T-helper 22 cell (primary cell): ENCODE measurements at regions not wholly inside any gene's neighbourhood (a gene's known extent, or its start where the extent isn't known, plus 50 kb on each side); places are given as distances from the start of the nearest gene placed in this dataset.
"Not testable (repeated sequence)": the region's sequence is repeated elsewhere in the genome, so short reads cannot be mapped to it uniquely, and the experiment has no call there.

Experiments used
- DNase-seq: peaks from one replicate; pipeline ENCODE4 v3.0.0-alpha.2; 2020; ENCODE audit warnings: low read depth

DNA sequence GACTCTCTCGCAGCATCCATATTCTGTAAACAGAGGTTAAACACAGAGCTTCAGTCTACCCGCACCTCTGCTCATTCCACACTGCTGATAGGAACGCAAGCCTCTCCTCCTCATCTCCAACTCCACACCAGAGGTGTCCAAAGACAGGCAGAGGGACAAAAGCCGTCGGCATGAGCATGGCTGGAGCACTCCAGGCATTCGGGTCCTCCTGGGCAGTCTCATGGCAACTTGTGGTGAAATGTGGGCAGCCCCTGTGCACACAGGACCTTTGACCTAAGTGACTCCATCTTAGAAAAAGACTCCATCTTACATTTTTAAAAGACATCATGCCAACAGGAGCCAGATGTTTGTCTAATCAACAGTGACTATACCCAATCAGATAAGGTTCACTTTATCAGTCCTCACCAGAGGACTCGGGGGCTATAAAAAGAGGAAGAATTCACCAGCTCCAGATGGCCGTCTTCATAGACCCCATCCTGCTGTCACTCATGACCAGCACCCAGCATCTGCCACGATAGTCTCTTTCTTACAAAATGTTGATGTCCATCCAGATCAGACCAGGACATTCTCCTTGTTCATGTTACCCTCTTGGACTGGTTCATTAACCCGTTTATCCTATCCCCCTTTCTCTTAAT lies 304.4 kb downstream of the ANAPC1 start:
- not testable (repeated sequence) for DNase-seq

DNA sequence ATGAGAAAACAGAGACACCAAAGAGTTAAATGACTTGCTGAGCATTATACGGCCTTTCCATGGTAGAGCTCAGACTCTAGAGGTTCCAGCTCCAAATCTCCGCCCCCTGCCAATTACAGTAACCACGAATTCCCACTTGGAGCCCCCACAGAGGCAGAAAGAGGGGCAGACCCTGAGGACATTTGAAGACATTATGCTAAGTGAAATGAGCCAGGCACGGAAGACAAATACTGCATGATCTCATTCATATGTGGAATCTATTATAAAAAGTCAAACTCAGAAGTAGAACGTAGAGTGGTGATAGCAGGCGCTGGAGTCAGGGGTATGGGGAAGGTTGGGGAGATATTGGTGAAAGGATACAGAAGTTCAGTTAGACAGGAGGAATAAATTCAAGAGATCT lies 303.4 kb downstream of the ANAPC1 start:
- not testable (repeated sequence) for DNase-seq

DNA sequence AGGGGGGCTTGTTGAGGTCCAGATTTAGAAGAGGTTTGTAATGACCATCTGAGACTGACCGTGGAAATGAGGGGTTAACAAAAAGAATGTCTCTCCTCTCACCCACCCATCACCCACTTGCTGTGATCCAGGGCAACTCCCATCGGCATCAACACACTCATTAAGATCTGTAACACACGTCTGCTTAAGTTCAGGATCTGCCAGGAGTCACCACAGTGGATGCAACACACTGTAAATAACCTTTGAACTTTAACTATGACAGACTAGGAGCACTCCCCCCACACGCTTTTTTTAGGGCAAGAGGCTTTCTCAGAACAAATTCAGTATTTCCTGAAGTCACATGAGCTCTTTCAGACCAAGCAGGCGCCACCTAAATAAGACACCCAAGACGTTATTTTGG lies 301.9 kb downstream of the ANAPC1 start:
- not testable (repeated sequence) for DNase-seq

DNA sequence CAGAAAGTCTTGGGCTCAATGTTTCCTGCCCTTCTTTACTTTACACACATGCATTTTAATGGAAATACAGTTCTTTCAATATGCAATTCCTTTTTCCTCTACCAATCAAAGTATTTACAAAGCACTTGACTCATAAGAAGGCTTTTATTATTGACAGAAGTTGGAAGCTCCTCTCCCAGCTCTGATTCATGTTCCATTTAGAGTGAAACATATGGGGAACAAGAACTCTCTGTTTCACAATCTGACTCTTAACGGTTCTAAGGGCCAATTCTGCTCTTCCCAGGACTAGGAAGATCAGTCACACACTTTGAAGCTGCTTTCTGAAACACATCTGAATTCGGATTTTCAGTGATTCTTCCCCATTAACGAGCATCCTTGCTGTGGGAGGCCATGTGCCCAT lies 300.5 kb downstream of the ANAPC1 start:
- not testable (repeated sequence) for DNase-seq

DNA sequence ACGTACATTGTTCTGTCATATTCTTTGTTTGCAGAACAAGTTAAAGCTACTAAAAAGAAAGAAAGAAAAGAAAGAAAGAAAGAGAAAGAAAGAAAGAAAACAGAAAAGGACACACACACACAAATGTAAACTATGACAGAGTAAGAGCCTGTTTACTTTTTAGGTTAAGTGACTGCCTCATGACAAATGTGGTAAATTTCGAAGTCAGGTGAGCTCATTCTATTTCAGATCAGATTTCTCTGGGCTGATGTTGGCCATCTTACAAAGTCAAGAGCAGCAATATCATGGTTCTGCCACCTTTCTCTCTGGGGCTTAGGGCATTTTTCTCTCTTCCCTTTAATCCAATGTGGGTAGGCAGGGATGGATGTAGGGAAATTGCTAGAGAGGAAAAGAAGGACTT lies 299.5 kb downstream of the ANAPC1 start:
- not testable (repeated sequence) for DNase-seq

DNA sequence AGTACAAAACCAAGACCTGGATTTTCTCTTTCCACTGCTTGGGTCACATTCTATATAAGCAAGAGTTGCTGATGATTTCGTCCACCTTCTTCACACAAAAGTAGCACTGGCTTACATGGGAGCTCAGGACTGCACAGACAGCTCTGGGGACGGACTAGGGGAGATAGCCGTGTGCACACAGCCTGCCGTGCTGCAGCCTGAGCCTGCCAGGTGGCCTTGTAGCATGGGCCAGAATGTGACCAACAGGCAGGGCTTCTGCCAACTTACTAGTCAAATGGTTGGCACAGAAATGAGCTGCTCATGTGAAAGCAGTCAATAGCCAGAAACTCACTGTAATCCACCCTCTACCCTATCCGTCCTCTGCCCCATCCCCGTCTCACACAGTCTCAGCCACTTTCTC lies 299.0 kb downstream of the ANAPC1 start:
- DNase-seq = not testable (repeated sequence)

DNA sequence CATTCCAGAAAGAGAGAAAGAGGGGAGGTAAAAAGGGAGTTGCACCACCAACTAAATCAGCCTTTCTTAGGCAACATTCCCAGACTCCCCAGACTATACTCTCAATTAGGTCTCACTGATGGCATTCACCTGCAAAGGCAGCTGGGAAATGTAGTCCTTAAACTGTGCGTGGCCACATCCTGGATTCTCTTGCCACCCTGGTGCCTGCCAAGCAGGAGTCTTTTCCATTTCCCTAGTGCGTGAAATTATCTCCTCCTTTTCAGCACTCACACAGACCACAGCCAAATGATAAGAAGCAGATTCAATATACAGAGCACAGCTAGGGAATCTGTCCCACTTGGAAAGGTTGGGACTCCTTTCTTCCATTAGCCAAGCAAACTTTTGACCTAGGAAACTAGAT lies 298.0 kb downstream of the ANAPC1 start:
- not testable (repeated sequence) for DNase-seq

DNA sequence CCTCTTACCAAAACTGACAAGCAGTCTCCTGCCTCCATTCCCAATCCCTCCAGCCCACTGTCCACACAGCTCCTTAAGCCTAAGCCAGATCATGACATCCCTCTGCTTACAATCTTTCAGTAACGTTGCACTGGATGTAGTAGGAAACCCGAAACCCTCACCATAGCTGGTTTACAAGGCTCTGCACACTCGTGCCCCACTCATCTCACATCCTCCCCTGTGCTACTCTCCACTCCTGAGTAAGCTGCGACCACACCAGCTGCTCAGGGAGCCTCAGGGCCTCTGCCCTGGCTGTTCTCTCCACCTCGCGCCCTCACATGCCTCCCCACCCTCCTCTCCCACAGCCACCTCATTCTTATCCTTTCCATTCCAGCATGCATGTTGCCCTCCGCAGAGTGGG lies 288.9 kb downstream of the ANAPC1 start:
- DNase-seq = not testable (repeated sequence)

DNA sequence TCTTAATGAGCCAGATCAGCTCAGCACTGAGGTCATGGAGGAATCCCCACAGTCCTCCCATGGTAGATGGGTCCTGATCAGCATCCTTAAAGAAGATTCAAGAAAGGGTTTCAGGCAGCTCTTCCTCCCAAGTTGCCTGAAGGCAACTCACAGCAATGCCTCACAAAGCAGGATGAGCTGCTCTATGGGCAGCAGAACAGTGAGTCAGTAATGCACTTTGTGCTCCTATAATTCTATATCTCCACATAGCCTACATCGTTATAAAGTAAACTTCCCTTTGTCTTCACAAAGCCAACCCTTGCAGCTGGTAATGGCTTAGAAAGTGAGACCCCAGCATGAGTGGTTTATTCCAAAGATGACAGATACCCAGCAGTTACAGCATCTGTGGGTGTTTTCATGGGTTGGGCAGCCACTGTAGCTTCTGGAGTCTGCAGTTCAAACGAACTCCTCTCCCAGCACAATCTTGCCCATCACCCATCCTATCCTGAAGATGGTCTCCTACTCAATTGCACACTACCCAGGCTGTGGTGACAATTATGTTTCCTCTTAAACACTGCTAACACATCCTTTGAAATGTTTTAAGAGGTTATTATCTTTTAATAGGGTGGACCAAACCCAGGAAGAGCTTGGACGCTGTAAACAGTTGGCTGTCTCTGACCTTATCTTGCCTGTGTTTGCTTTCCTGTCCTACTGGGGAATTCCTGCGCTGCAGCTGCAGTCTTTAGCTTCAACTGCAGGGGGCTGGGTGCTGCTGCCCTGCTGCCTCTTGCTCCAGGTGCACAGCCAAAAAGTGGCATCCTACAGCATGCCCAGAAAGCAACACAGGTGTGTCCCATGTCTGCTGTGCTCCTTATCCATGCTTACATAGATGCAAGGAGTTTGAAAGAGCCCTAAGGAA lies 286.9 kb downstream of the ANAPC1 start:
- not testable (repeated sequence) for DNase-seq

DNA sequence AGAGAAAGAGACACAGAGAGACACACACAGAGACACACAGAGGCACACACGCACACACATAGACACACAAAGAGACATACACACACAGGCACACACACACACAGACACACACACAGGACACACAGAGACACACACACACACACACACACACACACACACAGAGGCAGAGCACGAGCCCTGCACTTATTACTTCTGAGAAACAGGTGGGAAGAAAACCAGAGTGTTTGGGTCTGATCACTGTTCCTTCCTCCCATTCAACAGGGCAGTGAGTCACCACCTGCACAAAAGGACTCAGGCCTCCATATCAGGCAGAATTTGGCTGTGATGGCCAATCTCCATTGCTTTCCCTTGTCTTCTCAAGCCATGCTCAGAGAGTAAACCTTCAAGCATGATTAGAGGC lies 285.0 kb downstream of the ANAPC1 start:
- not testable (repeated sequence) for DNase-seq

DNA sequence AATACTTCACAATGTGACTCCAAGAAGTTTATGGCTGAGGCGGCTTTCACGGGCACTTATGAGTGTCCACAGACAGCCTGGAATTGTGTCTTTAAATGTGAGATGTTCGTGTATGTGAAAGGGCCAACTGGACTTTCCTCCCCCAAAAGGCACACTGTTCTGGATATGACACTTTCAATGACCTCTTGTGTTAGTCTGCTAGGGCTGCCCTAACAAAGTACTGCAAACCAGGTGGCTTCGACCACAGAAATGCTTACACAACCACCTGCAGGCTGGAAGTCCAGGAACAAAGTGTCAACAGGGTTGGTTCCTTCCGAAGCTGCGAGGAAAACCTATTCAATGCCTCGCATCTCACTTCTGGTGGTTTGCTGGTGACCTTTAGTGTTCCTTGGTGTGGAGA lies 281.7 kb downstream of the ANAPC1 start:
- not testable (repeated sequence) for DNase-seq

DNA sequence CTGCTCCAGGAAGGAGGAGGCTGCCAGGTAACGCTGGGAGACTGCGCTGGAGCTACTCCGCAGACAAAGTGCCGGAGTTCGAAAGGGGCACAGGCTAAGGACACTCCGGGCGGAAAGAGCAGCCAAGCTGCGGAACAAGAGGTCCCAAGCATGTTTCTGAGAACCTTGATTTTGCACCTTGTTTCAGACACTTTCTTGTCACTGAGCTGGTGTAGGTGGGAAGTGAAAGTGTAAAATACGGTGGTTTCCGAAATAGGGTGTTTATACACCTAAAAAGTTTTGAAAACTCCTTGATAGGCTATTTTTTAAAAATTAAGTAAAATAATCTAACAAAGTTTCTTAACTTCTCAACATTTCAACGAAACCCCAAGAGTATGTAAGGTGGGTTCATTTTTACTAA lies 278.2 kb downstream of the ANAPC1 start:
- not testable (repeated sequence) for DNase-seq

DNA sequence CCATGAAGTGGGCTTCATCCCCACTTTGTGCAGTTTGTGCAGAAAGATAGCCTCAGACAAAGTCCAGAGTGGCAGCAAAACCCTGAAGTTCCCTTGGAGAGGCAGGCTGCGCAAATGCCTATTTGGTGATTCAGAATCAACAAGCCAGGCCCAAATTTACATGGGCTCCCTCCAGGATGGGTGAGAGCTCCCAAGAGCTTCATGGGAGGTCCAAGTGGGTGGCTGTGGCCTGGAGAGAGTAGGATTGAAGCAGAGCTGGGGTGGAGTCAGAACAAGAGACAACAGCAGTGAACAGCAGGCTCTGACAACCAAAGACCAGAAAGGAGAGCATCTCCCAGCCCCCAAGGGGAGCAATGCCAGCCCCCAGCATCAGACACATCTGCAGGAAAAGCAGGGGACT lies 277.4 kb downstream of the ANAPC1 start:
- DNase-seq = not testable (repeated sequence)

DNA sequence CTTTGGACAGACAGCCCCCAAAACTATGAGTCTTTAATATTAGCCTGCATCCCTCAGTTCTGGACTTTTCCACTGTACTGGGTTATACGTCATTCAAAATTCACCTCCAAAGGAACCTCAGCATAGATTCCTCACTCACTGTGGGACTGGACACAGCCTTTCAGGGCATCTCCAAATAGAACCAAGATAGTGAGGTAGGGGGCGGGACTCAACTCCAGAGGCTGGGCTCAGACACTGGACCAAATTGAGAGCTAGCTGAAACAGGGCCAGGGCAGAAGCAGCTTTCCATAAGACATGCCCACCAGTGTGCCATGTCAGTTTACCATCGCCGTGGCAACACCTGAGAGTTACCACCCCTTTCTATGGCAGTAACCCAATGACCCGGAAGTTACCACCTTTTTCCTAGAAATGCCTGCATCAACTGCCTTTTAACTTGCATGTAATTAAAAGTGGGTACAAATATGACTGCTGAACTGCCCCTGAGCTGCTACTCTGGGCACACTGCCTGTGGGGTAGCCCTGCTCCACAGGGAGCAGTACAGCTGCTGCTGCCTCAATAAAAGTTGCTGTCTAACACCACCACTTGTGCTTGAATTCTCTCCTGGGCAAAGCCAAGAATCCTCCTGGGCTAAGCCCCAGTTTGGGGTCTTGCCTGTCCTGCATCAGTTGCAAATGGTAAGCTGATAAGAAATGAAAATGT lies 274.7 kb downstream of the ANAPC1 start:
- not testable (repeated sequence) for DNase-seq

DNA sequence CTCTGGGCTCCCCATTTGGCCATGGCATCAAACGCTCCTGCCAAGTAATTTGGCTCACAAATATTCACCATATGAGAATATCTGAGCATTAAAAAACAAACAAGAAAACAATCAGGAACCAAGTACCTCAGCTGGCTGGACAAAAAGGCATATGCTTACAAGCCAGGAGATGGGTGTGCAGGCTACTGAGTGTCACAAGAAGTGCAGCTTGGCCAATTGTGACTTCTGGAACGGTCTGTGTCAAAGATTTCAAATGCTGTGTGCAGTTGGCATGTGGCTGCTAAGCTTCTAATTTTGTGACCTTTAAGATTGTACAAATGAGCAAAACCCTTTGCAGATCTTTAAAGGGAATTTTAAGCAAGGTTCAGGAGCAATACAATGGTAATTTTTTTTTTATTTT lies 274.0 kb downstream of the ANAPC1 start:
- not testable (repeated sequence) for DNase-seq

DNA sequence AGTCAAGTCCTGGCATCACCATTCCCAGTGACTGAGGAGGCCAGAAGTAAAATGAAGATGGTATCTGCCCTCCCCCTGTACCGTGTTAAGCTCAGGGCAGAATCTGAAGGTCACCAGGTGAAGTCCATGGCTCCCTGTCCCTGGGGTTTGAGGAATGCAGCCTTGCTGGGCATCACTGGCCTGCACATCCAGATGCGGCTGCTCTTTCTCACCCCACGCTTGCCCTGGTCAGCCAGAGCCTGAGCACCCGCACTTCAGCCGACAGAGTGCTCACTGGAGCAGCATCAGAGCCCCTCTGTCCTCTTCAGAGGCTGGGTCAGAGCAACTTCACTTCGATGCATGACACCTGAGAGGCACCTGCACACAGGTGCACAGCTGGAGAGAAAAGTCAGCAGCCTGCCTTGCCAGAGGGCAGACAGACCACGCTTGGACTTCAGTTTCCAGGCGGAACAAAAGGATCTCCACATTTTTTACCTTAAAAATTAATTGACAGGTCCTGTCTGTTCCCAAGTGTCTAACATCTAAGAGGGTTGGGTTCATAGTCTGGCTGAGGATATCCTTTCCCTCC lies 267.3 kb downstream of the ANAPC1 start:
- DNase-seq = no peak

DNA sequence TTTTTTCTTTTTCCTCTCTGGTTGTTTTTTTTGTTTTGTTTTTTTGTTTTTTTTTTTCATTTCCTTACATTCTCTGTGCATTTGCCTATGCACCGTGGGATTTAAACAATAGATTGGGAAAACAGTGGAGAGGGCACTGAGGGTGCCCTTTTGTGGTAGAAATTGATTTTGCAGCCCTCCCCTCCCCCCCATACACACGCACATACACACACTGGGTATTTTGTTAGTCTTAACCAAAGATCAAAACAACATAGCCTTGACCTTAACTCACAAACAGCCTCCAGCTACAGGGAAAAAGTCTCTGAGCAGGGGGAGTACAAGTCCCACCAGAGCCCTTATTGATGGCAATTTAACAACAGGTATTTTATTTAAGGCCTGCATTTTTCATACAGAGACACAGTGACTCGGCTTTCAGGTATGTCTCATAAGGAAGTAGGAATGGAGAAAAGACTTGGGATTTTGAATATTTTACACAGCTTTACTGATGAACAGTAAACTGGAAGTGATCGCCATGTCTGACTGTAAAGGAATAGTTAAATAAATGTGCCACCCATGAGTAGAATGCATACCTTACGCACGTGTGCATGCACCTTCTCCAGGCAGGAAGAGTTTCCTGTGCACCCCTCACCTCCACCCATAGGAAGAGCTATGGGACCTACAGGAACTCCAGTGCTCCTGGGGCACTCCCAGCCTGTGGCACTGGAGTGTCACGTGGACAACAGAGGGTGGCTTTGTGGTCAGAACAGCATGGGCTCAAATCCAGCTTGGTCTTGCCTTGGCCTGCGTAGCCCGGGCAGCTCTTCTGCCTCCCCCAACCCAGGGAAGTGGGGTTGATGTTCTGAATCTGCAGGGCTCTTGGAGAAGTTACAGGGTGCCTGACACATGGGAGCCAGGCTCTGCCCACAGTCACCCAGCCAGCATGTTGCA lies 266.4 kb downstream of the ANAPC1 start:
- no peak for DNase-seq

DNA sequence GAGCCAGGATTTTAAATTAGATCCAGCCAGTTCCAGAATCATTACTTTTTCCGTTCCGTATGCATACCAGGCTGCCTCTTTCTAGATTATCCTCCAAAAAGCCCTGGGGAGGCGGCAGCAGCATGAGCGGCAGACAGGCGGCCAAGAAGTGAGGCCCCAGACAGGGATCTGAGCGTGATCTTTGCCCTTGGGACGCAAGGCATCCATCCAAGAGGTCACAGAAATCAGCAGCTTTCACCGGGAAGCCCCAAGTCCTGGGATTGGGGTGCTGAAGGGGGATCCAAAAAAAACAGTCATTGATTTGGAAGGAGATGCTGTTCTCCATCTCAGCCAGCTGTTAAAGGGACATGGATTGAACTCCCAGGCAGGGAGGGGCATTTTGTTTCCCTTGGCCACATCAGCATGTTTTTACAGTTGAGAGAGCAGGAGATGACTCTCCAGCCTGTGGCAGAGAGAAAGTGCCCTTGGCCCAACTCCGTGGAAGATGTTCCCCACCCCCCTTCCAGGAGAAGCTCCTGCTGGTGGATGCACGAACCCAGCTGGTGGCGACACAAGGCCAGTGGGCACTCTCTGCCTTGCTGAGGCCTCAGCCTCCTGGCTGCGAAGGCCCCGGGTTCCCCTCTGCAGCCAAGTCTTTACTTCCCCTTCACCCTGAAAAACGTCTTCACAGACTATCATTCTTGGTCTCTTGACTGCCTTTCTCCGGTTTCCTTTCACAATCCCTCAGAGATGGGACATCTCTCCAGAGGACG lies 265.6 kb downstream of the ANAPC1 start:
- DNase-seq = no peak

DNA sequence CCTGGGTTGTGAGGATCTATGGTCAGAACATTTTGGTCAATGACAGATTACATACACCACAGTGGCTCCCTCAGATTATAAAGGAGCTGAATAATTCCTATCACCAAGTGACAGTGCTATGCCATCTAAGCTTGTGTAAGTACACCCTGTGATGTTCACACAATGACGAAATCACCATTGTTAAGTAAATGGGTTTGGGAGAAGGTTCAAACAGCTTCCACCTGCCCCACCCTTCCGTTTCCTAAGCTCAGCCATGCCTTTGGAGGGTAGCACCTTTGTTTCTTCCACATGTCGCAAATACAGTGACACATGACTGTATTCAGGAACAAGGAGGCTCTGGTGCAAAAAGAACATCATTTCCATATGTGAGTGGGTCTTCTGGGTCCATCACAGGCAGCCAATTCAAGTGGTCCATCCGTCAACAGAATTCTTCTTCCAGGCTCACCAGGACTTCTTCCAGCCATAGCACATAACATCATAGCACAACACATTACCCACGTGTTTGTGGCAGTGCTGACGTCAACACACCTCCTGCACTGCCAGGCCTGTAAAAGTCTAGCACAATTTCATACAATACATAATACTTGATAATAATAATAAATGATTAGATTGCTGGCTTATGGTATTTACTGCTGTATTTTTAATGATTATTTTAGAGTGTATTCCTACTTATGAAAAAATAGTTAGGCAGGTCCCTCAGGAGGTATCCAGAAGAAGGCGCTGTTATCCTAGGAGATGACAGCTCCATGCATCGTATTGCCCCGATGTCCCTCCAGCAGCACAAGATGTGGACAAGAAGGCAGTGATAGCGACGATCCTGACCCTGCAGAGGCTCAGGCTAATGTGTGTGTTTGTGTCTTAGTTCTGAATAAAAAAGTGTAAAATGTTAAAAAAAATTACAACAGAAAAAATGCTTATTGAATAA lies 264.8 kb downstream of the ANAPC1 start:
- no peak for DNase-seq
